A549 (cell line): ENCODE measurements at regions not wholly inside any gene's neighbourhood (a gene's known extent, or its start where the extent isn't known, plus 50 kb on each side); places are given as distances from the start of the nearest gene placed in this dataset.

Experiments
- KDM1A ChIP-seq: fragments of 200-600 bp; sonication (generic); IDR thresholded peaks from 2 replicates; pipeline ENCODE4 v1.6.1; 2016; ENCODE audit warnings: low read depth, mild to moderate bottlenecking
- POLR2A ChIP-seq: IDR thresholded peaks from 2 replicates; pipeline ENCODE4 v1.6.1; 2012; ENCODE audit warnings: mild to moderate bottlenecking, low read length
- POLR2AphosphoS2 ChIP-seq: conservative IDR thresholded peaks from 2 replicates; pipeline ENCODE4 v1.6.1; 2012; ENCODE audit warnings: low read length, improper control_type of control experiment, inconsistent platforms
- RAD21 ChIP-seq, 2 experiments: fragments of >200 bp in 1 of 2; sonication (Bioruptor Twin) in 1 of 2; formaldehyde crosslinking in 1 of 2; IDR thresholded peaks in 1 of 2; conservative IDR thresholded peaks in 1 of 2; 2 replicates in 1 of 2; 3 replicates in 1 of 2; pipeline ENCODE4 v1.6.1; 2012 to 2018; ENCODE audit warnings: inconsistent platforms in 1 of 2
- RFX5 ChIP-seq: fragments of 450-650 bp; IDR thresholded peaks from 2 replicates; pipeline ENCODE4 v1.7.1; 2014; ENCODE audit warnings: antibody characterized with exemption, mild to moderate bottlenecking, moderate library complexity
- TF ChIP-seq, protein P1 (sequence below): fragments of 450-650 bp; IDR thresholded peaks from 2 replicates; pipeline ENCODE4 v1.6.1; 2014; ENCODE audit warnings: antibody characterized with exemption
- TF ChIP-seq, protein P2 (sequence below): fragments of >200 bp; sonication (Bioruptor Twin); formaldehyde crosslinking; IDR thresholded peaks from 3 replicates; pipeline ENCODE4 v1.5.1; 2016

DNA sequence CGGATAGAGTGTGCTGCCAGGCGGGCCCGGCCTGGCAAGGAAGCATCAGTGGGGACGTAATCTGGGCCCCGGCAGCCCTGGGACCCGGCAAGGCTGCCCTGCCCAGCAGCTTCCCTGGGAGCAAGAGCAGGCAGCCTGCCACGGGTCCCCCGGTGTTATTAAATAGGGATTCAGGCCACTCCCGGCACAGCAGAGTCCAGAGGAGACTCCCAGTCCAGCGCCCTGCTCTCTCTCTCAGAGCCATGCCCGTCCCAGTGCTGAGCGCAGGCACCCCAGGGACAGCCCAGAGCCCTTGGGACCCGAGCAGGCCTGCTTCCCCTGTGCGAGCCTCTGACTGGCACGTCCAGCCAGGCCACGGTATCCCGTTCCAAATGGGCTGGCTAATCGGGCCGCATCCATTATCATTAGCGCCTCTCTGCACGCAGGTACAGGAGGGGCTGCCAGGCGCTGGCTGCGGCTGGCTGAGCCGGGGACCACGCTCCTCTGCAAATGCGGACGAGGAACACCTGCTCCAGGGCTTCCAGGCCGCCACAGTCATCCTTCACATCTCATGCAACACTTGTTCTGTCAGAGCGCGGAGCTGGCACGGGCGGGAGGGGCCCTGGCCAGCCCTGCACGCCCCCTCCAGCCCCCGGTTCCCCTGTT, 344.2 kb upstream of the MKI67 start:
- TF ChIP-seq, protein P1, sequence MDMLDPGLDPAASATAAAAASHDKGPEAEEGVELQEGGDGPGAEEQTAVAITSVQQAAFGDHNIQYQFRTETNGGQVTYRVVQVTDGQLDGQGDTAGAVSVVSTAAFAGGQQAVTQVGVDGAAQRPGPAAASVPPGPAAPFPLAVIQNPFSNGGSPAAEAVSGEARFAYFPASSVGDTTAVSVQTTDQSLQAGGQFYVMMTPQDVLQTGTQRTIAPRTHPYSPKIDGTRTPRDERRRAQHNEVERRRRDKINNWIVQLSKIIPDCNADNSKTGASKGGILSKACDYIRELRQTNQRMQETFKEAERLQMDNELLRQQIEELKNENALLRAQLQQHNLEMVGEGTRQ, result no peak
- TF ChIP-seq RAD21 (conservative IDR thresholded peaks at IDR 0.05 in 1 of 2, IDR thresholded peaks at IDR 0.05 in 1 of 2), result no peak
- TF ChIP-seq, protein P2, sequence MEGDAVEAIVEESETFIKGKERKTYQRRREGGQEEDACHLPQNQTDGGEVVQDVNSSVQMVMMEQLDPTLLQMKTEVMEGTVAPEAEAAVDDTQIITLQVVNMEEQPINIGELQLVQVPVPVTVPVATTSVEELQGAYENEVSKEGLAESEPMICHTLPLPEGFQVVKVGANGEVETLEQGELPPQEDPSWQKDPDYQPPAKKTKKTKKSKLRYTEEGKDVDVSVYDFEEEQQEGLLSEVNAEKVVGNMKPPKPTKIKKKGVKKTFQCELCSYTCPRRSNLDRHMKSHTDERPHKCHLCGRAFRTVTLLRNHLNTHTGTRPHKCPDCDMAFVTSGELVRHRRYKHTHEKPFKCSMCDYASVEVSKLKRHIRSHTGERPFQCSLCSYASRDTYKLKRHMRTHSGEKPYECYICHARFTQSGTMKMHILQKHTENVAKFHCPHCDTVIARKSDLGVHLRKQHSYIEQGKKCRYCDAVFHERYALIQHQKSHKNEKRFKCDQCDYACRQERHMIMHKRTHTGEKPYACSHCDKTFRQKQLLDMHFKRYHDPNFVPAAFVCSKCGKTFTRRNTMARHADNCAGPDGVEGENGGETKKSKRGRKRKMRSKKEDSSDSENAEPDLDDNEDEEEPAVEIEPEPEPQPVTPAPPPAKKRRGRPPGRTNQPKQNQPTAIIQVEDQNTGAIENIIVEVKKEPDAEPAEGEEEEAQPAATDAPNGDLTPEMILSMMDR, result no peak
- no peak for TF ChIP-seq POLR2AphosphoS2
- no peak for TF ChIP-seq RFX5
- no peak for TF ChIP-seq KDM1A
- TF ChIP-seq POLR2A, result no peak
